ENCODE measurements at regions not wholly inside any gene's neighbourhood (a gene's known extent, or its start where the extent isn't known, plus 50 kb on each side); places are given as distances from the start of the nearest gene placed in this dataset.

DNA sequence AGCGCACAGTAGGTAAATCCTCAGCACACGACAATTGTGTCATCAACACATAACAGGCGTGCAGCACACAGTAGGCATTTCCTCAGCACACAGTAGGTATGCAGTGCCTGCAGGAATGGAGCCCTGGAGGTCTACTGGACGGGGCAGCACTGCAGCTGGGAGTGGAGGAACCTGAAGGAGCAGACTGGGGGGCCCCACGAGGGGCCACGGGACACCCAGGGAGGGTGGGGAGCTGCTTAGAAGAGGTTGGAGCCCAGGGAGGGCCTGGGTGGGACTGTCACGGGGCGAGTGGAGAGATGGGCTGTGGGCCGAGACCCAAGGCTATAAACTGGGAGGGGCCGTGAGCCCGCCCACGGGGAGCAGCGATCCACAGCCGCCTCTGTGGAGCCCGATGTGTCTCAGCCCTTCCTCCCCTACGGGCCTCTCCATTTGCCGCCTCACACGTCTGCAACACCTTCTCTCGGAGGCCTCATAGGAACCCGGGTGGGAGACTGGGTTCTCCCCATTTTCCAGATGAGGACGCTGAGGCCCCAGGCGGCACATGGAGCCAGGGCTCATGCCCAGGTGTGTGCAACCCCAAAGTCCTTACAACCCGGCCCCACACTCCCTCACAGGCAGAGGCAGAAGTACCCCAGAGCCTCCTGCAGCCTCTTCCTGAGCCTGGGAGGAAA lies 101.5 kb downstream of the MICALL2 start:
- no peak for DNase-seq
- Histone ChIP-seq H3K27ac (ENCODE audit: low read length) (no peak overlapping the region), H3K9ac (ENCODE audit: low read length) (no peak overlapping the region), H3K4me1 (ENCODE audit: low read length) (no peaks in the 10 kb centered on the region), H2AFZ (ENCODE audit: low read length) (no peak overlapping the region), H3K36me3 (replicated peaks; ENCODE audit: insufficient read depth, low read length) (no peaks in the 10 kb centered on the region), H4K20me1 (ENCODE audit: insufficient read depth, low read length) (no peaks in the 10 kb centered on the region), H3K27me3 (replicated peaks; ENCODE audit: insufficient read depth, low read length) (peaks cover 51% of the 10 kb centered on the region), H3K4me3 (ENCODE audit: low read length) (no peak overlapping the region), H3K4me2 (ENCODE audit: low read depth, low read length) (no peak overlapping the region), H3K9me3 (replicated peaks; ENCODE audit: insufficient read depth, low read length) (no peaks in the 10 kb centered on the region), H3K9me2 (replicated peaks; ENCODE audit: insufficient read depth, low read length) (no peaks in the 10 kb centered on the region), H3K79me2 (ENCODE audit: low read length) (no peaks in the 10 kb centered on the region), H3F3A (ENCODE audit: insufficient read depth, low read length) (no peaks in the 10 kb centered on the region)
- TF ChIP-seq EZH2 (optimal IDR thresholded peaks at IDR 0.05; ENCODE audit: low read depth, low read length) (no peak), EZH2phosphoT487 (IDR thresholded peaks at IDR 0.05; ENCODE audit: low read length) (no peak)
- TF ChIP-seq, protein P1, sequence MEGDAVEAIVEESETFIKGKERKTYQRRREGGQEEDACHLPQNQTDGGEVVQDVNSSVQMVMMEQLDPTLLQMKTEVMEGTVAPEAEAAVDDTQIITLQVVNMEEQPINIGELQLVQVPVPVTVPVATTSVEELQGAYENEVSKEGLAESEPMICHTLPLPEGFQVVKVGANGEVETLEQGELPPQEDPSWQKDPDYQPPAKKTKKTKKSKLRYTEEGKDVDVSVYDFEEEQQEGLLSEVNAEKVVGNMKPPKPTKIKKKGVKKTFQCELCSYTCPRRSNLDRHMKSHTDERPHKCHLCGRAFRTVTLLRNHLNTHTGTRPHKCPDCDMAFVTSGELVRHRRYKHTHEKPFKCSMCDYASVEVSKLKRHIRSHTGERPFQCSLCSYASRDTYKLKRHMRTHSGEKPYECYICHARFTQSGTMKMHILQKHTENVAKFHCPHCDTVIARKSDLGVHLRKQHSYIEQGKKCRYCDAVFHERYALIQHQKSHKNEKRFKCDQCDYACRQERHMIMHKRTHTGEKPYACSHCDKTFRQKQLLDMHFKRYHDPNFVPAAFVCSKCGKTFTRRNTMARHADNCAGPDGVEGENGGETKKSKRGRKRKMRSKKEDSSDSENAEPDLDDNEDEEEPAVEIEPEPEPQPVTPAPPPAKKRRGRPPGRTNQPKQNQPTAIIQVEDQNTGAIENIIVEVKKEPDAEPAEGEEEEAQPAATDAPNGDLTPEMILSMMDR (IDR thresholded peaks at IDR 0.05; ENCODE audit: low read length): no peak

DNA sequence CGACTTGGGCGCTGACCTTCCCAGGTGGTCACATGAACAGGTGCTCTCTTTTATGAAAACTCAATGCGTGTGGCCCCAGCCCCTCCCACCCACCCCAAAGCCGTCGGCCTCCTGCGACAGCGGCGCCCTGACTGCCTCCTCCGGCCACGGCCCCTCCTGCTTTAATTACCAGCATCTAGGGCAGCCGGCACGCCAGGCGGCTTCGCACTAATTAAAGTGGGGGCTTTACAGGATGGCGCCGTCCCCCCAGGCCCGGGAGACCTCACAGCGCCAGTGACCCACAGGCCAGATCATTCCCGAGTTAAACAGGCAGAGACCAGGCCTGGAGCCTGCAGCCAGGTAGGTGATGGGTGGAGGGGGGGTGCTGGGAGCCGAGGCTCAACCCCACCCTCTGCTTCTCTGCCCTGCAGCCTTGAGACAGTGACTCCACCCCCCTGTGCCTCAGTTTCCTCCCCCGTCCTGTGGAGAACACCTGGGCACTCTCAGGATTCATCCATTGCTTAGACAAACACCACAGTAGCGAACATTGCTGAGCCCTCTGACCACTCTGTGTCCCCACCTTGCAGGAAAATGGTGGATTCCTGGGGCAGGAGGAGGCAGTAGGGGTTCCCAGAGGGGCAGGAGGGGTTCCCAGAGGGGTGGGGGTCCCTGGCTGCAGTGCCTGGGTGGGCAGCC lies 100.8 kb downstream of the MICALL2 start:
- H3K4me3 ChIP-seq (ENCODE audit: low read length): no peak overlapping the region
- no peaks in the 10 kb centered on the region for H3K9me3 ChIP-seq (replicated peaks; ENCODE audit: insufficient read depth, low read length)
- H2AFZ ChIP-seq (ENCODE audit: low read length): no peak overlapping the region
- no peaks in the 10 kb centered on the region for H4K20me1 ChIP-seq (ENCODE audit: insufficient read depth, low read length)
- TF ChIP-seq EZH2 (optimal IDR thresholded peaks at IDR 0.05; ENCODE audit: low read depth, low read length) (no peak), EZH2phosphoT487 (IDR thresholded peaks at IDR 0.05; ENCODE audit: low read length) (no peak)
- TF ChIP-seq, protein P1 (IDR thresholded peaks at IDR 0.05; ENCODE audit: low read length): no peak
- no peaks in the 10 kb centered on the region for H3K4me1 ChIP-seq (ENCODE audit: low read length)
- no peaks in the 10 kb centered on the region for H3K36me3 ChIP-seq (replicated peaks; ENCODE audit: insufficient read depth, low read length)
- H3F3A ChIP-seq (ENCODE audit: insufficient read depth, low read length): no peaks in the 10 kb centered on the region
- no peak overlapping the region for H3K9ac ChIP-seq (ENCODE audit: low read length)
- peaks cover 52% of the 10 kb centered on the region for H3K27me3 ChIP-seq (replicated peaks; ENCODE audit: insufficient read depth, low read length)
- no peak overlapping the region for H3K27ac ChIP-seq (ENCODE audit: low read length)
- no peaks in the 10 kb centered on the region for H3K79me2 ChIP-seq (ENCODE audit: low read length)
- DNase-seq: no peak
- H3K9me2 ChIP-seq (replicated peaks; ENCODE audit: insufficient read depth, low read length): no peaks in the 10 kb centered on the region
- H3K4me2 ChIP-seq (ENCODE audit: low read depth, low read length): no peak overlapping the region

DNA sequence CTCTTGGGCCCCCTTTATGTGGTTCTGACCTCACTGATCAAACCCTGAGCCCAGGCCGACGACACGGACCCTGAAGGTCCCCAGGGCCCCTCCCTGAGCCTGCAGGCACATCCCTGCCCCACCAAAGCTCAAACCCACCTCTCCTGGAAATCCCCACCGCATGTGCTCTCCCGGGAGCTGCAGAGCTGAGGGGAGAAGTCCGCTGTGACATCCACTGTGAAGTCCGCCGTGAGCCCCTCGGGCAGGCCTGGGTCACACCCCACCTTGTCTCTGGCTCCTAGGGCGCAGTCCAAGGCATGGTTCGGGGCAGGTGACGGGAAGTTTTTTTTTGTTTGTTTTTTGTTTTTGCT lies 100.2 kb downstream of the MICALL2 start:
- no peak overlapping the region for H3K27ac ChIP-seq (ENCODE audit: low read length)
- H3K9me3 ChIP-seq (replicated peaks; ENCODE audit: insufficient read depth, low read length): no peaks in the 10 kb centered on the region
- H4K20me1 ChIP-seq (ENCODE audit: insufficient read depth, low read length): no peaks in the 10 kb centered on the region
- H3K4me3 ChIP-seq (ENCODE audit: low read length): no peak overlapping the region
- no peaks in the 10 kb centered on the region for H3K4me1 ChIP-seq (ENCODE audit: low read length)
- no peak for TF ChIP-seq EZH2phosphoT487 (IDR thresholded peaks at IDR 0.05; ENCODE audit: low read length)
- H3K79me2 ChIP-seq (ENCODE audit: low read length): no peaks in the 10 kb centered on the region
- peaks cover 53% of the 10 kb centered on the region for H3K27me3 ChIP-seq (replicated peaks; ENCODE audit: insufficient read depth, low read length)
- no peak overlapping the region for H3K9ac ChIP-seq (ENCODE audit: low read length)
- H3K36me3 ChIP-seq (replicated peaks; ENCODE audit: insufficient read depth, low read length): no peaks in the 10 kb centered on the region
- no peak overlapping the region for H2AFZ ChIP-seq (ENCODE audit: low read length)
- no peaks in the 10 kb centered on the region for H3F3A ChIP-seq (ENCODE audit: insufficient read depth, low read length)
- H3K4me2 ChIP-seq (ENCODE audit: low read depth, low read length): no peak overlapping the region
- no peak for DNase-seq
- H3K9me2 ChIP-seq (replicated peaks; ENCODE audit: insufficient read depth, low read length): no peaks in the 10 kb centered on the region
